Natural killer cell (primary cell): ENCODE measurements at regions not wholly inside any gene's neighbourhood (a gene's known extent, or its start where the extent isn't known, plus 50 kb on each side); places are given as distances from the start of the nearest gene placed in this dataset.

Experiments
- ATAC-seq, 3 donors: fragments of 150-1000 bp in 2 of 3; fragments of 200-7000 bp in 1 of 3; cut with Tn5 transposase; 1 replicate in 1 of 3; 2 replicates in 2 of 3; pipeline ENCODE4 v1.10.0; 2021; ENCODE audit warnings: mild to moderate bottlenecking in 2 of 3, moderate library complexity in 2 of 3
- DNase-seq, 2 donors: peaks; one replicate each; pipeline versions ENCODE4 v3.0.0 to v3.0.0-alpha.2; 2013 to 2021; ENCODE audit warnings: mixed read lengths in 1 of 2
- H3K27ac ChIP-seq: one replicate; pipeline ENCODE4 v1.5.1; 2013; ENCODE audit warnings: mild to moderate bottlenecking, low read length
- H3K27me3 ChIP-seq: one replicate; pipeline ENCODE4 v1.6.1; 2013; ENCODE audit warnings: low read length; ENCODE audit not compliant: control insufficient read depth, insufficient read depth
- H3K36me3 ChIP-seq: one replicate; pipeline ENCODE4 v1.6.1; 2013; ENCODE audit warnings: low read length; ENCODE audit not compliant: control insufficient read depth, insufficient read depth
- H3K4me1 ChIP-seq: one replicate; pipeline ENCODE4 v1.6.1; 2013; ENCODE audit warnings: low read length; ENCODE audit not compliant: control insufficient read depth, insufficient read depth
- H3K4me3 ChIP-seq: one replicate; pipeline ENCODE4 v1.5.1; 2013; ENCODE audit warnings: low read length
- H3K9me3 ChIP-seq: one replicate; pipeline ENCODE4 v1.6.1; 2013; ENCODE audit warnings: low read length; ENCODE audit not compliant: control insufficient read depth, insufficient read depth
- H3K27ac Mint-ChIP-seq, 2 donors: one replicate each; pipeline ENCODE4 v1.8.0; 2022; ENCODE audit warnings: mild to moderate bottlenecking in 2 of 2, mixed read lengths in 2 of 2, moderate library complexity in 1 of 2
- H3K27me3 Mint-ChIP-seq, 2 donors: one replicate each; pipeline ENCODE4 v1.8.0; 2022; ENCODE audit warnings: low read depth in 2 of 2, mixed read lengths in 2 of 2
- H3K36me3 Mint-ChIP-seq: one replicate; pipeline ENCODE4 v1.8.0; 2022; ENCODE audit warnings: mixed read lengths
- H3K4me1 Mint-ChIP-seq, 2 donors: one replicate each; pipeline ENCODE4 v1.8.0; 2022; ENCODE audit warnings: mixed read lengths in 2 of 2
- H3K4me3 Mint-ChIP-seq: one replicate; pipeline ENCODE4 v1.8.0; 2022; ENCODE audit warnings: mild to moderate bottlenecking, moderate library complexity, mixed read lengths
- H3K9me3 Mint-ChIP-seq, 2 donors: one replicate each; pipeline ENCODE4 v1.8.0; 2022; ENCODE audit warnings: mixed read lengths in 2 of 2
- WGBS: methylation state at CpG from one replicate; pipeline ENCODE4 v1.1.7; 2013; ENCODE audit warnings: missing lambda C conversion rate; ENCODE audit not compliant: insufficient coverage; 5-methylcytosine and 5-hydroxymethylcytosine counted together
- intact Hi-C: fragments of 100-400 bp; cut with micrococcal nuclease; formaldehyde crosslinking; loops from one replicate; pipeline ENCODE4 v1.14.2; 2022
- TF ChIP-seq, protein P1 (sequence below): fragments of 200-600 bp; IDR thresholded peaks from one replicate; pipeline ENCODE4 v1.8.0; 2022; ENCODE audit warnings: antibody characterized with exemption

DNA sequence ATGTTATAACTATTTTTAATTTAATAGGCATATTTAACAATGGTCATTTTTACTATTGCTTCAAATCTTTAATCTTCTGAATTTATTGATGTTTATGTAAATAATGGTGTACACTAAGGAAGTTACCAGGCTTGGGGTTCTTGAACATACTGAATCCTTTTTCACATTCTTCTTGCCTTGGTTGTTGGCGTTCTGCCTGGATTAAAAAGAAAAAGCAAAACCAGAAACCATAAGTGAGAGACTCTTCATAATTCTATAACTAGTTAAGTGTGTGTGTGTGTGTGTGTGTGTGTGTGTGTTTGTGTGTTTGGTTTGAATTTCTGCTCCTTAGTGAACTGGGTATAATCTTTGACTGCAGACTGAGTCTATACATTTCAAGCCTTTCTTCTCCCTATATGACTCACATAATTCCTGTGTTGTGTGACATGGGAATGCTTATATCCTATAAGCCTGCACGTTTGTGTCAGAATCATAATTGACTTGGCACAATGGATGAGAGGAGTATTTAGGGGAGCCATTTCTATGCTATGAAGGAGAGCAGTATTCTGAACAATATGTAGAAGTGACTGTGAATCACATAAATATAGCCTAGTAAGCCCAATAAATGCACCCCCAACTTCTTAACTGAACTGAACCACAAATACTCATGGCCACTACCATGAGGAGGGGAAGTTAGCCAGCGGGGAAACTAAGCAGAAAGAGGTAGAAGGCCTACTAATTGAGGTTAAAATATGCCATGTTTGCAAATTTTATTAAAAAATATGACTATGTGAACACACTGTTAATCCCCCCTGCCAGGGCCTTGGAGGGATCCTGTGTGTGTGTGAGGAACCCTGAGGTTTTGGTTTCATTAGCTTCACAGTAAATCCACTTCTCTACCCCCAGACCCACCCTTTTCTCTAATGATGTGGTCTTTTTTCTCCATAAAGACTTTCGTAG, 425.5 kb downstream of the BCKDHB start:
- intact Hi-C loops = no loop called here
- Mint-ChIP-seq H3K9me3 (peaks cover 2 to 4% of the 10 kb centered on the region in 2 donors), H3K27ac (no peak overlapping the region), H3K4me1 (no peaks in the 10 kb centered on the region), H3K27me3 (no peaks in the 10 kb centered on the region), H3K4me3 (no peak overlapping the region), H3K36me3 (peaks cover 9% of the 10 kb centered on the region)
- ATAC-seq (no peak), DNase-seq (no peak)
- Histone ChIP-seq H3K27ac (no peak overlapping the region), H3K4me3 (no peak overlapping the region), H3K4me1 (no peaks in the 10 kb centered on the region), H3K36me3 (no peaks in the 10 kb centered on the region), H3K27me3 (no peaks in the 10 kb centered on the region), H3K9me3 (no peaks in the 10 kb centered on the region)
- TF ChIP-seq, protein P1, sequence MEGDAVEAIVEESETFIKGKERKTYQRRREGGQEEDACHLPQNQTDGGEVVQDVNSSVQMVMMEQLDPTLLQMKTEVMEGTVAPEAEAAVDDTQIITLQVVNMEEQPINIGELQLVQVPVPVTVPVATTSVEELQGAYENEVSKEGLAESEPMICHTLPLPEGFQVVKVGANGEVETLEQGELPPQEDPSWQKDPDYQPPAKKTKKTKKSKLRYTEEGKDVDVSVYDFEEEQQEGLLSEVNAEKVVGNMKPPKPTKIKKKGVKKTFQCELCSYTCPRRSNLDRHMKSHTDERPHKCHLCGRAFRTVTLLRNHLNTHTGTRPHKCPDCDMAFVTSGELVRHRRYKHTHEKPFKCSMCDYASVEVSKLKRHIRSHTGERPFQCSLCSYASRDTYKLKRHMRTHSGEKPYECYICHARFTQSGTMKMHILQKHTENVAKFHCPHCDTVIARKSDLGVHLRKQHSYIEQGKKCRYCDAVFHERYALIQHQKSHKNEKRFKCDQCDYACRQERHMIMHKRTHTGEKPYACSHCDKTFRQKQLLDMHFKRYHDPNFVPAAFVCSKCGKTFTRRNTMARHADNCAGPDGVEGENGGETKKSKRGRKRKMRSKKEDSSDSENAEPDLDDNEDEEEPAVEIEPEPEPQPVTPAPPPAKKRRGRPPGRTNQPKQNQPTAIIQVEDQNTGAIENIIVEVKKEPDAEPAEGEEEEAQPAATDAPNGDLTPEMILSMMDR = no peak
- 76% methylated on average over 2 of the region's 4 CpGs for WGBS

DNA sequence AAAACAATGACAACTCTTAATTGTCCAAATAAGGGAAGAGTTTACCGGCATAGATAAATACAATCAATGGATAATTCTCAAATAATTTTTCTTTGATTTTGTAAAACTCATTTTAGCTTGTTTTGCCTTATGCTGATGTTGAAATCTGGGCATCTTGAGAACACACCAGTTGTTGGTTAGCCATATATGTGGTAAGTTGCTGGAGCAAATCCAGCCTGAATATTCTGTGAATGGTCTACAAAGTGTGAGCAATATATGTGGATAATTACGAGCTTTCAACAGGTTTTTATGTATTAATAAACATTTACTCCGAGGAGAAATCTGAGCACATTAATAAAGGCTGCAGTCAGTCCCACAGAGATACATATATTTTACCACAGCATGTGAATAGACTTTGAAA, 423.6 kb downstream of the BCKDHB start:
- H3K36me3 ChIP-seq = no peaks in the 10 kb centered on the region
- no peaks in the 10 kb centered on the region for H3K4me1 ChIP-seq
- TF ChIP-seq, protein P1 = no peak
- no peak for DNase-seq
- H3K4me1 Mint-ChIP-seq = no peaks in the 10 kb centered on the region
- peaks cover 0 to 2% of the 10 kb centered on the region in 2 donors for H3K9me3 Mint-ChIP-seq
- H3K27me3 ChIP-seq = no peaks in the 10 kb centered on the region
- no peaks in the 10 kb centered on the region for H3K36me3 Mint-ChIP-seq
- H3K4me3 Mint-ChIP-seq = no peak overlapping the region
- H3K27me3 Mint-ChIP-seq = no peaks in the 10 kb centered on the region
- intact Hi-C loops = no loop called here
- WGBS = 86% methylated on average over 1 of the region's 3 CpGs
- ATAC-seq = no peak
- no peak overlapping the region for H3K27ac ChIP-seq
- no peaks in the 10 kb centered on the region for H3K9me3 ChIP-seq
- no peak overlapping the region for H3K4me3 ChIP-seq
- no peak overlapping the region for H3K27ac Mint-ChIP-seq

DNA sequence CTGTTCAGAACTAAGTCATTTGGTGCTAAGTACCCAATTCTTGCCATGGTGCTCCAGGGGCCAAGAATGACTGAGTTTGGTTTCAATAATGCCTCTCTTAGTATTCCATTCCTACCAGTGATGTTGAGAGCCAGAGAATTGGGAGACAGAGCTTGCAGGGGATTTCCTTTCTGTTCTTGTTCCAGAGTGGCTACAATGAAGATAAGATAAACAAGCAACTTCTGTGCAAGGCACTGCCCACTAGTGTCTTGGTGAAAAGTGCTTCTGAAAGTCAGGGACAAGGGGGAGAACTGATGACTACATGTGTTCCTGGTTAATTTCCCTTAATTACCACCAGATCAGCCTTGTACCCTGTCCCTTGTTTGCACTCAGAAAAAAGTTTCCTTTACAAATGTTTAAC, 421.6 kb downstream of the BCKDHB start:
- Histone ChIP-seq H3K4me1 (no peaks in the 10 kb centered on the region), H3K36me3 (no peaks in the 10 kb centered on the region), H3K4me3 (no peak overlapping the region), H3K9me3 (no peaks in the 10 kb centered on the region), H3K27ac (no peak overlapping the region), H3K27me3 (no peaks in the 10 kb centered on the region)
- intact Hi-C loops = no loop called here
- peaks cover 0 to 2% of the 10 kb centered on the region in 2 donors for H3K9me3 Mint-ChIP-seq
- H3K36me3 Mint-ChIP-seq = no peaks in the 10 kb centered on the region
- H3K4me3 Mint-ChIP-seq = no peak overlapping the region
- no peak for DNase-seq
- TF ChIP-seq, protein P1 = no peak
- no peak for ATAC-seq
- H3K27me3 Mint-ChIP-seq = no peaks in the 10 kb centered on the region
- no peak overlapping the region for H3K27ac Mint-ChIP-seq
- peaks cover 7 to 8% of the 10 kb centered on the region in 2 donors for H3K4me1 Mint-ChIP-seq
